IPS-11a (cell line): ENCODE measurements at regions not wholly inside any gene's neighbourhood (a gene's known extent, or its start where the extent isn't known, plus 50 kb on each side); places are given as distances from the start of the nearest gene placed in this dataset.

Experiments
- H3K4me3 ChIP-seq: one replicate; pipeline ENCODE4 v1.5.1; 2013; ENCODE audit warnings: low read depth, low read length, control low read depth

- H3K4me3 ChIP-seq: no peak overlapping the region
Observed at GRCh38 chr12:91811481-91812287, 334.0 kb downstream of the BTG1 start.

GRCh38 chr12:91810531-91811451 is 334.9 kb downstream of the BTG1 start:
- H3K4me3 ChIP-seq: no peak overlapping the region

GRCh38 chr12:91810077-91810476 is 335.6 kb downstream of the BTG1 start:
- no peak overlapping the region for H3K4me3 ChIP-seq

- H3K4me3 ChIP-seq: no peak overlapping the region
Observed at GRCh38 chr12:91805031-91805430, 340.6 kb downstream of the BTG1 start.

GRCh38 chr12:91804533-91804932 is 341.1 kb downstream of the BTG1 start:
- H3K4me3 ChIP-seq: no peak overlapping the region

GRCh38 chr12:91801048-91801447 is 344.6 kb downstream of the BTG1 start:
- no peak overlapping the region for H3K4me3 ChIP-seq

- no peak overlapping the region for H3K4me3 ChIP-seq
Observed at GRCh38 chr12:91793676-91794075, 352.0 kb downstream of the BTG1 start.

- no peak overlapping the region for H3K4me3 ChIP-seq
Observed at GRCh38 chr12:91792597-91792996, 353.0 kb downstream of the BTG1 start.

GRCh38 chr12:91786499-91787272 is 359.0 kb downstream of the BTG1 start:
- no peak overlapping the region for H3K4me3 ChIP-seq

- no peak overlapping the region for H3K4me3 ChIP-seq
Observed at GRCh38 chr12:91785655-91786498, 359.8 kb downstream of the BTG1 start.

GRCh38 chr12:91781114-91781513 is 364.5 kb downstream of the BTG1 start:
- no peak overlapping the region for H3K4me3 ChIP-seq

- no peak overlapping the region for H3K4me3 ChIP-seq
Observed at GRCh38 chr12:91778938-91779400, 366.7 kb downstream of the BTG1 start.

GRCh38 chr12:91778091-91778832 is 367.4 kb downstream of the BTG1 start:
- no peak overlapping the region for H3K4me3 ChIP-seq

GRCh38 chr12:91777268-91777992 is 368.2 kb downstream of the BTG1 start:
- H3K4me3 ChIP-seq: no peak overlapping the region

- H3K4me3 ChIP-seq: no peak overlapping the region
Observed at GRCh38 chr12:91774434-91774921, 371.2 kb downstream of the BTG1 start.

GRCh38 chr12:91773749-91774429 is 371.8 kb downstream of the BTG1 start:
- H3K4me3 ChIP-seq: no peak overlapping the region

GRCh38 chr12:91772411-91772810 is 373.2 kb downstream of the BTG1 start:
- no peak overlapping the region for H3K4me3 ChIP-seq

GRCh38 chr12:91769736-91770135 is 375.9 kb downstream of the BTG1 start:
- H3K4me3 ChIP-seq: no peak overlapping the region
